ENCODE measurements at regions not wholly inside any gene's neighbourhood (a gene's known extent, or its start where the extent isn't known, plus 50 kb on each side); places are given as distances from the start of the nearest gene placed in this dataset.

DNA sequence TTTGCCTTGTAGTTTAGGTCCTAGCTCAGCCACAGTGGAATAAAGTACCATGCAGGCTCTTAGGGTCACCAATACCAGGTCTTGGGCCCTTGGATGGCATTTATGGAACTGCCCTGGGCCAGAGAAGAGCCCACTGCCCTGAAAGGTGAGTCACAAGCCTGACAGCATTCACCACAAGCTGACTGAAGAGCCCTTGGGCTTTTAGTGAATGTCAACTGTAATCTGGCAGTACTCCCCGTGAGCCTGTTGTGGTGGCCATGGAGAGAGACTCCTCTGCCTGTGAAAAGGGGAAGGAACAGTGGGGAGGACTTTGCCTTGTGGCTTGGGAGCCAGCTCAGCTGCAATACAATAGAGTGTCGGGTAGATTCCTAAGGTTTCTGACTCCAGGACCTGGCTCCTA, 1389.7 kb downstream of the DSC3 start:
- POLR2A ChIA-PET, result no interaction called here

DNA sequence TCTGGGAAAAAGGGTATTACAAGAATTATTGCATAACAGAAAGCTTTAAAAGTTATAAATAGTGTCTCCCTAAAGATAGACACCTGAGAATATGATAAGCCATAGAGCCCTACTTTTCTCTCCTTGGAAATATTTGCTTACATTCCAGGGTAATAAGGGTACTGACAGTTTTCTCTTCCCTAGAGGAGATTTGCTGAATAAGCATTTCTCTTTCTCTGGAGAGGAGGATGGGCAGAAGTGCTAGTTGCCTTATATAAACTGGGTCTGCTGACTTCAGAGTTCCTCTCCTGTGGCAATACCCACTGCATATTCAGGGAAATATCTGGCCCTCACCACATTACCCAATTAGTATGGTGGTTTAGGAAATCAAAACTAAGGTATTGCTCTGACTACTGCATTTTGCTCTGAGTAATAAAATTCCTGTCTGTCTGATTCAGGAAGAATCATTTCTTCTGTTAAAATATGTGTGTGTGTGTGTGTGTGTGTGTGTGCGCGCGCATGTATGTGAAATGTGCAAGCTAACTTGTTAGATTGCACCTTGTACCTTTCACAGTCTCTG, 1391.3 kb downstream of the DSC3 start:
- ATAC-seq (ENCODE audit: low read depth) (no peak), DNase-seq (no peak)
- Histone ChIP-seq H3K4me3 (ENCODE audit: control extremely low read depth in 1 of 5, extremely low read depth in 1 of 5, insufficient read depth in 1 of 5, low read depth in 2 of 5, low read length in 4 of 5) (no peak overlapping the region), H3K27ac (ENCODE audit: low read length in 2 of 2) (no peak overlapping the region), H3K36me3 (replicated peaks in 1 of 2; ENCODE audit: control extremely low read depth in 1 of 2, control insufficient read depth in 1 of 2, extremely low read depth in 1 of 2, insufficient read depth in 2 of 2, low read length in 1 of 2) (no peaks in the 10 kb centered on the region), H4K20me1 (ENCODE audit: control insufficient read depth, insufficient read depth, low read length, poor library complexity, severe bottlenecking) (no peaks in the 10 kb centered on the region), H3K9me3 (ENCODE audit: control extremely low read depth in 1 of 3, control insufficient read depth in 2 of 3, insufficient read depth in 1 of 3, low read length in 2 of 3) (peaks cover 0 to 11% (median 0%) of the 10 kb centered on the region in 3 donors), H3K27me3 (replicated peaks in 1 of 4; ENCODE audit: control extremely low read depth in 1 of 4, control insufficient read depth in 3 of 4, insufficient read depth in 4 of 4, low read length in 3 of 4) (no peaks in the 10 kb centered on the region), H3K4me2 (replicated peaks; ENCODE audit: low read depth, low read length, poor library complexity, severe bottlenecking) (no peak overlapping the region), H3K4me1 (ENCODE audit: control insufficient read depth in 2 of 2, insufficient read depth in 2 of 2, low read length in 2 of 2) (no peaks in the 10 kb centered on the region), H3K79me2 (ENCODE audit: control insufficient read depth, insufficient read depth, low read length) (no peaks in the 10 kb centered on the region), H3K9ac (ENCODE audit: low read length) (no peak overlapping the region), H2AFZ (ENCODE audit: insufficient read depth, low read depth, low read length, poor library complexity, severe bottlenecking) (no peak overlapping the region)
- no peak for TF ChIP-seq EZH2 (IDR thresholded peaks at IDR 0.05; ENCODE audit: borderline replicate concordance, insufficient read depth, low read depth, low read length, poor library complexity, severe bottlenecking)
- TF ChIP-seq, protein P1, sequence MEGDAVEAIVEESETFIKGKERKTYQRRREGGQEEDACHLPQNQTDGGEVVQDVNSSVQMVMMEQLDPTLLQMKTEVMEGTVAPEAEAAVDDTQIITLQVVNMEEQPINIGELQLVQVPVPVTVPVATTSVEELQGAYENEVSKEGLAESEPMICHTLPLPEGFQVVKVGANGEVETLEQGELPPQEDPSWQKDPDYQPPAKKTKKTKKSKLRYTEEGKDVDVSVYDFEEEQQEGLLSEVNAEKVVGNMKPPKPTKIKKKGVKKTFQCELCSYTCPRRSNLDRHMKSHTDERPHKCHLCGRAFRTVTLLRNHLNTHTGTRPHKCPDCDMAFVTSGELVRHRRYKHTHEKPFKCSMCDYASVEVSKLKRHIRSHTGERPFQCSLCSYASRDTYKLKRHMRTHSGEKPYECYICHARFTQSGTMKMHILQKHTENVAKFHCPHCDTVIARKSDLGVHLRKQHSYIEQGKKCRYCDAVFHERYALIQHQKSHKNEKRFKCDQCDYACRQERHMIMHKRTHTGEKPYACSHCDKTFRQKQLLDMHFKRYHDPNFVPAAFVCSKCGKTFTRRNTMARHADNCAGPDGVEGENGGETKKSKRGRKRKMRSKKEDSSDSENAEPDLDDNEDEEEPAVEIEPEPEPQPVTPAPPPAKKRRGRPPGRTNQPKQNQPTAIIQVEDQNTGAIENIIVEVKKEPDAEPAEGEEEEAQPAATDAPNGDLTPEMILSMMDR (IDR thresholded peaks at IDR 0.05), result no peak
- WGBS (ENCODE audit: insufficient coverage), result no CpG with 5 or more reads among the region's 3 CpGs
- H3K9me3 Mint-ChIP-seq (ENCODE audit: insufficient read depth), result peaks cover 3% of the 10 kb centered on the region
- no peak overlapping the region for H3K27ac Mint-ChIP-seq
- no peak overlapping the region for H3K4me3 Mint-ChIP-seq
- intact Hi-C loops (cut with micrococcal nuclease), result no loop called here
- ChIA-PET CTCF (no interaction called here), POLR2A (no interaction called here)
- no peaks in the 10 kb centered on the region for H3K27me3 Mint-ChIP-seq
- no peaks in the 10 kb centered on the region for H3K4me1 Mint-ChIP-seq

More for the DNA sequence above, 1389.7 kb downstream of the DSC3 start:
- CTCF ChIA-PET, result no interaction called here
- Histone ChIP-seq H3K4me1 (ENCODE audit: control insufficient read depth in 2 of 2, insufficient read depth in 2 of 2, low read length in 2 of 2) (no peaks in the 10 kb centered on the region), H3K9ac (ENCODE audit: low read length) (no peak overlapping the region), H3K4me3 (ENCODE audit: control extremely low read depth in 1 of 5, extremely low read depth in 1 of 5, insufficient read depth in 1 of 5, low read depth in 2 of 5, low read length in 4 of 5) (no peak overlapping the region), H4K20me1 (ENCODE audit: control insufficient read depth, insufficient read depth, low read length, poor library complexity, severe bottlenecking) (no peaks in the 10 kb centered on the region), H2AFZ (ENCODE audit: insufficient read depth, low read depth, low read length, poor library complexity, severe bottlenecking) (no peak overlapping the region), H3K27ac (ENCODE audit: low read length in 2 of 2) (no peak overlapping the region), H3K36me3 (replicated peaks in 1 of 2; ENCODE audit: control extremely low read depth in 1 of 2, control insufficient read depth in 1 of 2, extremely low read depth in 1 of 2, insufficient read depth in 2 of 2, low read length in 1 of 2) (no peaks in the 10 kb centered on the region), H3K27me3 (replicated peaks in 1 of 4; ENCODE audit: control extremely low read depth in 1 of 4, control insufficient read depth in 3 of 4, insufficient read depth in 4 of 4, low read length in 3 of 4) (no peaks in the 10 kb centered on the region), H3K4me2 (replicated peaks; ENCODE audit: low read depth, low read length, poor library complexity, severe bottlenecking) (no peak overlapping the region), H3K79me2 (ENCODE audit: control insufficient read depth, insufficient read depth, low read length) (no peaks in the 10 kb centered on the region), H3K9me3 (ENCODE audit: control extremely low read depth in 1 of 3, control insufficient read depth in 2 of 3, insufficient read depth in 1 of 3, low read length in 2 of 3) (peaks cover 0 to 11% (median 0%) of the 10 kb centered on the region in 3 donors)
- intact Hi-C loops (cut with micrococcal nuclease), result no loop called here
- H3K4me1 Mint-ChIP-seq, result no peaks in the 10 kb centered on the region
- WGBS (ENCODE audit: insufficient coverage), result 88% methylated on average over 2 of the region's 2 CpGs
- H3K4me3 Mint-ChIP-seq, result no peak overlapping the region
- ATAC-seq (ENCODE audit: low read depth) (no peak), DNase-seq (no peak)
- peaks cover 3% of the 10 kb centered on the region for H3K9me3 Mint-ChIP-seq (ENCODE audit: insufficient read depth)
- TF ChIP-seq, protein P1 (IDR thresholded peaks at IDR 0.05), result no peak
- no peak for TF ChIP-seq EZH2 (IDR thresholded peaks at IDR 0.05; ENCODE audit: borderline replicate concordance, insufficient read depth, low read depth, low read length, poor library complexity, severe bottlenecking)
- H3K27ac Mint-ChIP-seq, result no peak overlapping the region
- no peaks in the 10 kb centered on the region for H3K27me3 Mint-ChIP-seq

Measured in B cell (primary cell).